HG03159 (cell line): ENCODE measurements at regions not wholly inside any gene's neighbourhood (a gene's known extent, or its start where the extent isn't known, plus 50 kb on each side); places are given as distances from the start of the nearest gene placed in this dataset.
"Not testable (repeated sequence)": the region's sequence is repeated elsewhere in the genome, so short reads cannot be mapped to it uniquely, and the experiment has no call there.

Experiments
- ATAC-seq: cut with Tn5 transposase; IDR thresholded peaks from one replicate; pipeline ENCODE4 v1.9.1; 2021; ENCODE audit warnings: mild to moderate bottlenecking, moderate library complexity; ENCODE audit not compliant: unreplicated experiment

GRCh38 chr3:29178809-29179793 lies 101.8 kb upstream of the RBMS3 start:
- no peak for ATAC-seq

GRCh38 chr3:29181149-29181780 lies 99.6 kb upstream of the RBMS3 start:
- ATAC-seq, result no peak

- ATAC-seq, result no peak
These were observed 99.0 kb upstream of the RBMS3 start for GRCh38 chr3:29181872-29182271.

- not testable (repeated sequence) for ATAC-seq
These were observed 98.0 kb upstream of the RBMS3 start for GRCh38 chr3:29182828-29183227.

- no peak for ATAC-seq
These were observed 97.4 kb upstream of the RBMS3 start for GRCh38 chr3:29183346-29184087.

GRCh38 chr3:29185706-29186105 lies 95.2 kb upstream of the RBMS3 start:
- no peak for ATAC-seq

GRCh38 chr3:29186131-29186599 lies 94.7 kb upstream of the RBMS3 start:
- no peak for ATAC-seq

- no peak for ATAC-seq
These were observed 93.7 kb upstream of the RBMS3 start for GRCh38 chr3:29186982-29187725.

GRCh38 chr3:29189328-29189727 lies 91.5 kb upstream of the RBMS3 start:
- no peak for ATAC-seq

- no peak for ATAC-seq
These were observed 86.7 kb upstream of the RBMS3 start for GRCh38 chr3:29194139-29194538.

- ATAC-seq, result no peak
These were observed 85.8 kb upstream of the RBMS3 start for GRCh38 chr3:29195056-29195455.

GRCh38 chr3:29201604-29202003 lies 79.3 kb upstream of the RBMS3 start:
- no peak for ATAC-seq

- ATAC-seq, result no peak
These were observed 78.5 kb upstream of the RBMS3 start for GRCh38 chr3:29202378-29202777.

- ATAC-seq, result no peak
These were observed 77.0 kb upstream of the RBMS3 start for GRCh38 chr3:29203851-29204250.

- no peak for ATAC-seq
These were observed 73.4 kb upstream of the RBMS3 start for GRCh38 chr3:29207427-29207826.

GRCh38 chr3:29212789-29213433 lies 68.0 kb upstream of the RBMS3 start:
- no peak for ATAC-seq

- no peak for ATAC-seq
These were observed 66.7 kb upstream of the RBMS3 start for GRCh38 chr3:29214009-29214658.

GRCh38 chr3:29215948-29216347 lies 64.9 kb upstream of the RBMS3 start:
- no peak for ATAC-seq

- ATAC-seq, result no peak
These were observed 54.2 kb upstream of the RBMS3 start for GRCh38 chr3:29226706-29227105.

- ATAC-seq, result no peak
These were observed 53.6 kb upstream of the RBMS3 start for GRCh38 chr3:29227307-29227706.
